Dermis blood vessel endothelial cell (primary cell): ENCODE measurements at regions not wholly inside any gene's neighbourhood (a gene's known extent, or its start where the extent isn't known, plus 50 kb on each side); places are given as distances from the start of the nearest gene placed in this dataset.

ENCODE experiments used
- DNase-seq: peaks from one replicate; pipeline ENCODE4 v3.0.0; 2010

- no peak for DNase-seq
These were observed 130.6 kb upstream of the ATP6AP2 start for GRCh38 chrX:40449956-40450706.

- no peak for DNase-seq
These were observed 131.4 kb upstream of the ATP6AP2 start for GRCh38 chrX:40449396-40449795.

- DNase-seq: no peak
These were observed 132.0 kb upstream of the ATP6AP2 start for GRCh38 chrX:40448793-40449192.

- DNase-seq: no peak
These were observed 133.8 kb upstream of the ATP6AP2 start for GRCh38 chrX:40446921-40447320.

- DNase-seq: no peak
These were observed 135.1 kb upstream of the ATP6AP2 start for GRCh38 chrX:40445691-40446090.

GRCh38 chrX:40444798-40445496 is 135.8 kb upstream of the ATP6AP2 start:
- no peak for DNase-seq

- no peak for DNase-seq
These were observed 136.6 kb upstream of the ATP6AP2 start for GRCh38 chrX:40444133-40444532.

DNA sequence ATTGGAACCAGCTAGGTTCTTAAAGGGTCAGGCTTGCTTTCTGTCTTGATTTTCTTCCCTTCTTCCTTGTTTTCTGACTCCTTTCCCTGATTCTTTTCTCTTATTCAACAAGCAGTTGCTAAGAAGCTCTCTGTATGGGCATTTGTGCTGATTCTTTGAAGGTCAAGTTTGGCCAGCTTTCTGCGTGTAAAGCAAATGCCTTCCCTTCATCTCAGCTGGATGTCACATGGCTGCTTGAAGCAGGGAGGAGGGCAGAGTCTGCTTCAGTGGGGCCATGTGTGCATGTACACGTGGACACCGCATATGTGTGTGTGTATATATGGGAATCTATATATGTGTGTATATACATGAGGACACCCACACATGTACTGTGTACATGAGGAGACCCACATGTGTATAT is 139.9 kb upstream of the ATP6AP2 start:
- no peak for DNase-seq

GRCh38 chrX:40439625-40440532 is 140.9 kb upstream of the ATP6AP2 start:
- no peak for DNase-seq

DNA sequence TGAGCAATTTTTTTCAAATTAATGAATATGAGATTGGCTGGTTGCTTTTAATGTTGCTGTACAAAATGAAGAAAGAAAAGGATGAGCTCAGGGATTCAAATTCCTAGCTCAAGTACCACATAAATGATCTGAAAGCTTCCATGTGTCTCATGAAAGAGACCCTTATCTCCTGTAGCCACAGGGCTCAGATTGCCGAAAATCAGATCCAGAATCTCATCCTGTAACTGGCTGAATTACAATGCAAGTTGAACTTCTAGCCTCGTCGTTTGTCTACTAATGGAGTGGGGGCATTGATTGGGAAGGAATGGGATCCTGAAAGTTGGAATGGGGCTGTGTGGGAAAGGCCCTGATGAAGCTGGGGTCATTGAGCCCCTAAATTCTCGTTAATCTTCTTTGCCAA is 143.4 kb upstream of the ATP6AP2 start:
- DNase-seq: no peak

GRCh38 chrX:40434947-40435346 is 145.8 kb upstream of the ATP6AP2 start:
- no peak for DNase-seq

DNA sequence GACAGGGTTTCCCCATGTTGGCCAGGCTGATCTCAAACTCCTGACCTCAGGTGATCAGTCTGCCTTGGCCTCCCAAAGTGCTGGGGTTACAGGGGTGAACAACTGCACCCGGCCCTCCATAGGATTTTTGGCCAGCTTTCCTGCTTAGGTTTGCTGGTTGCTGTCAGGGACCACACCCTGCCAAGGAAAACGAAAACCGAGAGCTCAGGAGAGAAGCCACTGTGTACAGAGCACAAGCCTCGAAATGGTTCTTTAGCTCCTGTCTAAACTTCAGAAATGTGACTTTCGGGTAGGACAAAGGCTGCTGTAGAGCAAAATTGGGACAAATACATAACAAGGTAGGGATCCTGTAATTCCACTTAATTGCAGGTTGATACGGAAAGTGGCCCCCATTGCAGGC is 146.3 kb upstream of the ATP6AP2 start:
- DNase-seq: no peak

GRCh38 chrX:40433160-40433559 is 147.6 kb upstream of the ATP6AP2 start:
- no peak for DNase-seq

DNA sequence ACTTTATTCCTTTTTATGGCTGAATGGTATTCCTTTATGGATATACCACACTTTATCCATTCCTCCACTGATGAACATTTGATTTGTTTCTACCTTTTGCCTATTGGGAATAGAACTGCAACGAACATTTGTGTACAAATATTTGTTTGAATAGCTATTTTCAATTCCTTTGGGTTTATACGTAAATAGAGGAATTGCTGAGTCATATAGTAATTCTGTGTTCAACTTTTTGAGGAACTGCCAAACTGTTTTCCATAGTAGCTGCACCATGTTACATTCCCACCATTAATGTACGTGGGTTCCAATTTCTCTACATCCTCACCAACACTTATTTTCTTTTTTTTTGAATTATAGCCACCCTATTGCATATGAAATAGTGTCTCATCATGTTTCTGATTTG is 156.5 kb upstream of the ATP6AP2 start:
- DNase-seq: no peak

DNA sequence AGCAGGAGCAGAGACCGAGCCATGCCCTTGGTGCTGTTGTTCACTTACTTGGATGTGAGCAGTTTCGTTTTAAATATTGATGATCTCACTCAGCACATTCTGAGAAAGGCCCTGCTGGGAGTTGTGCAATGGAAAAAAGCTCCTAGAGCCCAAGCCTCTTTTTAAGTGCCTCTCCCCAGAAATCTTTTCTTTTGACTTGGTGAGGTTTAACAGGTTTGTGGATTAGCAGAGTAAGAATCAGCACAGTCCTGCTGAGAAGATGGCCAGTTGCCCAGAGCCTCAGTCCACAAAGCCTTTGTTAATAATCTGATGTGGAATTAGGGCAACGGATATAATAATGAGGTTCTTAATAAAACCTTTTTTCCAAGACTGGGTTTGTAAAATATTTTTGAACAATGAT is 157.5 kb upstream of the ATP6AP2 start:
- DNase-seq: no peak

- no peak for DNase-seq
These were observed 158.7 kb upstream of the ATP6AP2 start for GRCh38 chrX:40422021-40422420.

DNA sequence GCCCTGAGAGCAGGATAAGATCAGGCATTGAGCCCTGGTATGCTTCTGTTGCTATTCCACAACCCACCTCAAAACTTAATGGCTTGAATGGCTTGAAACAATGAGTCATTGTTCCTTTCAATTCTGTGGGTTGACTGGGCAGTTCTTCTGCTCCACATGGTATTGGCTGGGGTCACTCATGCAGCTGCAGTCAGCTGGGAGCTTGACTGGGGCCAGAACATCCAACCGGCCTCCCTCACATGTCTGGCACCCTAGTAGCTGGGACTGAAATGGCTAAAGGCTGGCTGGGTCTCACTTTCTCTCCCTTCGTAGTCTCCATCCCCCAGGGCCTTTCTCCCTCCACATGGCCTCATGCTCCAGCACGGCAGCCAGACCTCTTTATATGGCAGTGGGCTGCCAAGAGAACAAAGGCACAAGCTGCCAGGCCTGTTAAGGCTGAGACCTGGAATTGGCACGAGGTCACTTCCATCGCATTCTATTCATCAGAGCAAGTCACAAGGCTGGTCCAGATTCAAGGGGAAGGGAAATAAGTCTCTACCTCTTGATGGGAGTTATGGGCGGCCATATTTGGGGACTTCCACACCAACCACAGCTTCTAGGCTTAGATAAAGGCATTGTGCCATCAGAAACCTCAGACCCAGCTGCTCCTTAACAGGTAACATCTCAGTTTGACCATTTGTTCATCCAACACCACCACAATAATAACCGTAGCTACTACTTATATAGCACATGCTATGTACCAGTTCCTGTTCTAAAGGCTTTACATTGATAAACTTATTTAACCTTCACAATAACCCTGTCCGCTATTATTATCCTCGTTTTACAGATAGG is 159.7 kb upstream of the ATP6AP2 start:
- no peak for DNase-seq

- no peak for DNase-seq
These were observed 162.0 kb upstream of the ATP6AP2 start for GRCh38 chrX:40418813-40419195.

DNA sequence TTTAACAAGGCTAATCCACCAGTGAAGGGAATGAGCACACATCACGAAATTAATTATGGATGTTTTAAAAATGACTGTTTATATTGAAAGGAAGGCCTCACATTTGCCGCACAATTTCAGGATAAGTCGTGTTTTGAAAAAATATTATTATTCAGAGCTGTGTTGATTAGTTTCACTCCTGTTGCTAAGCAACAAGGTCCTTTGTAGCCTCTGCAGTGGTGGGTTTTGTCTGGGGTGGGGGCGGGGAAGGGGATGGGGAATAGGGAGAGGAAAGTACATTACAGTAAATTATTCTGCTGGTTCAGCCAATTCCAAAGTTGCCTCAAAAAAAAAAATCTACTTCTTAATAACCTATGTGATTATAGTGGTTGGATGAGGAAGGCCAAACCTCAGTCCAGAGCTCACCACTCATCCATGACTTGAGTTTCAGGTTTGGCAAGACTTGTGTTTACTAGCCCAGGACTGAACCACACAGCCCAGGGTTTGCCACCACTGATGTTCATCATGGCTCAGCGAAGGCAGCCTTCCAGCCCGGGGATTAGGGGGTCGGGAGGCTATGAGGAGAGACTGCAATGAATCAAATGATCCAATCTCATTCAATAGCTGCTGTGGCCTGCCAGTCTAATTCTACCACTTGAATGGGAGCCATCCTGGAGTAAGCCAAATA is 162.5 kb upstream of the ATP6AP2 start:
- DNase-seq: no peak

DNA sequence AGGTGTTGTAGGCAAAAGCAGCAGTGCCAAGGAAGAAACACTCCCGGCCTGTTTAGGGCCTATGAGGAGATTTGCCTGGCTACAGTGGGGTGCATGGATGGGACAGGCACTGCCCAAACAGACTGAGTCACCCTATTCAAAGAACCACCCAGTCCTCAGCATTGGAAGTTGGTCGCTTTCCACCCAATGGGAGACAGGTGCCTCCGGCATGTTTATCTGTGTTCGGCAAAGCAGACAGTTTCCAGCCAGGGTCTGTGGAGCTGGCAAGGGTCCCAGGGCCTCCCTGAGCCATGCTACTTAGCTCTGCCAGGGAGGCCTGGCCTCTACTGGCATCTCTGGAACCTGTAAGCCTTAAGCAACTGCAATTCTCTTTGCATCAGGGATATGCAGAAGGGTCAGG is 165.1 kb upstream of the ATP6AP2 start:
- DNase-seq: no peak

DNA sequence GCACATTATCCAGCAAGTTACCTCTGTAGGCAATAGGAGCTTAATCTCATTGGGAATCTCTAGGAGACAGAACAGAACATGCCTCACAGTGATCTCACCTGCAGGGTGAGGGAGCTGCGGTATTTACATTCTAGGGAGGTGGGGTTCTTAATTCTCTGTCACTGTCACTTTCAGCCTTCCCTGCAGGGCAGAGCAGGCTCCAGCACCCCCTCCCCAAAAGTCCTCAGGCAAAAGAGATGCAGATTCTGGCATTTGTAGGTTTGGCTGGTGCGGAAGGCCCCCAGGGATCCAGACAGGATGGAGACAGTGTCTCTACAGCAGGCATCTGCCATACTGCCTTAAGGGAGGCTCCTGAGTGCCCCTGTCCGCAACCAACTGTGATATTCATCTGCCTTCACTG is 166.4 kb upstream of the ATP6AP2 start:
- no peak for DNase-seq
